AG08396 (cell line): ENCODE measurements at regions not wholly inside any gene's neighbourhood (a gene's known extent, or its start where the extent isn't known, plus 50 kb on each side); places are given as distances from the start of the nearest gene placed in this dataset.

ENCODE experiments used
- DNase-seq: peaks from one replicate; pipeline ENCODE4 v3.0.0; 2012; ENCODE audit warnings: low spot score, mixed read lengths

DNA sequence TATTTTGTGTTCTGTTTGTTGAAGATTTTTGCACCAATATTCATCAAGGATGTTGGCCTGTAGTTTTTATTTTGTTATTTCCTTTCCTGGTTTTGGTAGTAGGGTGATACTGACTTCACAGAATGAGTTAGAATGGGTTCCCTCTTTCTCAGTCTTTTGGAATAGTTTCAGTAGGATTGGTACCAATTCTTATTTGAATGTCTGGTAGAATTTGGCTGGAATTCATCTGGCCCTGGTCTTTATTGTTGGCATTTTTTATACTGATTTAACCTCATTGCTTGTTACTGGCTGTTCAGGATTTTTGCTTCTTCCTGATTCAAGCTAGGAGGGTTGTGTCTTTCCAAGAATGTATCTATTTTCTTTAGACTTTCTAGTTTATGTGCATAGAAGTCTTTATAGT is 263.7 kb downstream of the SOX11 start:
- DNase-seq, result no peak

DNA sequence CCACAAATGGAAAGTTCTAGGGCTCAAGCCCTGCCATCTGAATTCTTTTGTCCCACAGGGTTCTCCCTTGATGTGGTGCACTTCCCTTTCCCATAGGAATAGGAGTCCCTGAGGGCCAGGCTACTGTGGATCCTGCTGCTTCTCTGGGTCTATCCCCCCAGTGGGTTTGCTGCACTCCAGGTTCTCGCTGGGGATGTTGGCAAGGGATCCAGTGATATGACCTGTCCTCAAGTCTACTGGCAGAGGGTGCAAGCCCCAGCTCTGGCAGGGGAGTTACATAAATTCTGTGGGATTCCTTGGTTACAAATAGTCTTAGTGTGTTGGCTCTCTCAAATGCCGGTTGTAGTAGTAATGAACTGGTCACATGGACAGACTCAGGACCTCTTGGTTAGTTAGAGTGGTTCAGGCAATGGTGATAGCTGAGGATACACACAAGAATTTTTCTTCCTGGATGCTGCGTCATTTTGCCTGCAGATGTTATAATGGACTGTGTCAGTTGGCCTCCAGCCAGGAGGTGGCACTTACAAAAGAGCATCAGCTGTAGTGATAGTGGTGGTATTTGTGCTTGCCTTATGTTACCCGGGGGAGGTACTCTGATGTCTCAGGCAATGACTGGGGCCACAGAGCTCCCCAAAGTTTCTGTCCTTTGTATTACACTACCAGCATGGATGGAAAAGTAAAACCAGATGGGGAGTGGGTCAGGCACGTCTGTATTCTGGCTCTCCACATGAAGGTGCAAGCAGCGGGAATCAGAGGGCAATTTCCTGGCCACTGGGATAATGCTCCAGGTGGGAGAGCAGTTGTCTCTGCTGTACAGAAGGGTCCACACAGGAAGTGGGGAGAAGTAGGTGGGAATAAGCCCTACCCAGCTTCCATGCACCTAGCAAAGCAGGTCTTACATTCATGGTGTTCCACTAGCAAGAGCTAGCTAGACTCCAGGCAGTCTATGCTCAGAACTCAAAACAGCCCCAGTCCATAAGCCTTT is 267.9 kb downstream of the SOX11 start:
- no peak for DNase-seq

GRCh38 chr2:5967506-5967905 is 275.3 kb downstream of the SOX11 start:
- DNase-seq, result no peak

DNA sequence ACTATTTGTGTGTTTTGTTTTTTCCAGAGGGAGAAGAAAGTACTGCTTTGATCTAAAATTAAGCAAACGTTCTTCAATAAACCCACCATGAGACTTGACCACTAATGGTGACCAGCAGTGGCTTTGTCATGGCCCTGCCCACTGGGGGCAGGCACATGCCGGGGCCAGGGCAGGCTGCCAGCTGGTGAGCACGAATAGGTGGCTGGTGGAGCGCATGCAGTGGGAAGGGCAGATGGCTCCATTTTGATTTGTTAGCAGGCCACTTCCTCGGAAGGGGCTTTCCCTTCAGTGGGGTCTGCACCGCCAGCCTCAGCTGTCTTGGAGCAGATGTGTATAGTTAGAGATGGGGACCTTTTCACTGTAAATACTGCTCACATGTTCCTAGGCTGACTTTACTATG is 277.1 kb downstream of the SOX11 start:
- DNase-seq, result no peak

- DNase-seq, result no peak
Observed at GRCh38 chr2:5970347-5970746, 278.2 kb downstream of the SOX11 start.

- no peak for DNase-seq
Observed at GRCh38 chr2:5974477-5974876, 282.3 kb downstream of the SOX11 start.

DNA sequence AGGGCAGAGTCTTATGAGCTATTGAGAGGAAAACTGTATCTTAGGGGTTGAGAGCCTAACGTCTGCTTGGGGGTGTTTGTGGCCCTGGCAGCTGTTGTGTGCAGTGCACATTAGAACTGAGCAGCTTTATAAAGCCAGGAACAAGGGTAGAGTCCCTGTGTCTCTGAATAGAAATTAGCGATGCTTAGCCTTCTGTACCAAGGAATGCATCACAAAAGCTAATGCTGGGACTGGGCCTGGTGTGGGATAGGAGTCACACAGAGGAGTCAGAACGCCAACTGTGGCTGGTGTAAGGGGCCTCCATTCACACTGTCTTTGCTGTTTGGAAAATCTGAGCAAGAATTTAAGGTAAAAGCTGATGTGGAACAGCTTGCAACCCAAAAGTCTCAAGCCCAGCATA is 283.2 kb downstream of the SOX11 start:
- DNase-seq, result no peak

DNA sequence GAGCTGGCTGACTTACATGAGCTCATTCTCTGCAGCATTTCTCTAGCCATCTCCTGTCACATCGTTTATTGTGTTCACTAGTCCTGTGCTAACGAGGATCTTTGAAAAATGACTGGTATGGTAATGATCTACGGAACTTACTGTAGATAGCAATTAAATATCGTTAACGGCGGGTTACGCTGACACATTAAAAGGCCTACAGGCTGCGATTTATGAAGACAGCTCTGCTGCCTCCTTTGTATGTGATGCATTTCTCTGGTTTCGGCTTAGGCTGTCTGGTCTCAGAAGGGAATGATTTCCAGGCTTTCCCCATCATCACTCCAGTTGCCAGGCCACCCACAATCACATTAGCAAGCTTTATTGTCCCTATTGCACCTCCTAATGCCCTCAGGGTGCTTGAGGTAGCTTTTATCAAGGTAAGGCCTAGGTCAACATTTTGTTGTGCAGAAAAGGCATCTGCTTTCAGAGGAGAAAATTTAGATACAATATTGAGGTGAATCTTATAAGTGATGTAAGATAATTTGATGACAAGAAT is 284.4 kb downstream of the SOX11 start:
- no peak for DNase-seq

GRCh38 chr2:5977477-5977876 is 285.3 kb downstream of the SOX11 start:
- no peak for DNase-seq

GRCh38 chr2:5978131-5978751 is 286.1 kb downstream of the SOX11 start:
- no peak for DNase-seq

GRCh38 chr2:5980450-5981190 is 288.4 kb downstream of the SOX11 start:
- no peak for DNase-seq

- DNase-seq, result no peak
Observed at GRCh38 chr2:5982193-5982902, 290.2 kb downstream of the SOX11 start.

DNA sequence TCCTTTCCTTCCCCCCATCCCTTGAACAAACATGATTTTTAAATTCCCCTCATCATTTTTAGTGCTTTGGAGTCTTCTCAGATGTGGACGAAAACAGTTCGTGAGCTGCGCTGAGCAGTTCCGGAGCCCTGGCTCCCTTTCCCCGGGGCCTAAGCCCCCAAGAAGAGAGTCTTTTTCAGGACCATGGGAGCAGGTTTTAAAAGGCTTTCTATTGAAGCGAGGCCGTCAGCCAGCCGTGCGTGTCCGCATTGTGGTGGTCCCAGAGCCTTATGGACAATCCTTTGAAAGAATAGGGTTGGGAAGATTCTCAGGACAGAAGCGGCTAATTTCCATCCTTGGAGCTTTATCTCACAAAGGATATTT is 290.7 kb downstream of the SOX11 start:
- no peak for DNase-seq

- no peak for DNase-seq
Observed at GRCh38 chr2:5983511-5984272, 291.5 kb downstream of the SOX11 start.

- DNase-seq, result no peak
Observed at GRCh38 chr2:5984273-5984655, 292.1 kb downstream of the SOX11 start.

- DNase-seq, result no peak
Observed at GRCh38 chr2:5984946-5985345, 292.8 kb downstream of the SOX11 start.

DNA sequence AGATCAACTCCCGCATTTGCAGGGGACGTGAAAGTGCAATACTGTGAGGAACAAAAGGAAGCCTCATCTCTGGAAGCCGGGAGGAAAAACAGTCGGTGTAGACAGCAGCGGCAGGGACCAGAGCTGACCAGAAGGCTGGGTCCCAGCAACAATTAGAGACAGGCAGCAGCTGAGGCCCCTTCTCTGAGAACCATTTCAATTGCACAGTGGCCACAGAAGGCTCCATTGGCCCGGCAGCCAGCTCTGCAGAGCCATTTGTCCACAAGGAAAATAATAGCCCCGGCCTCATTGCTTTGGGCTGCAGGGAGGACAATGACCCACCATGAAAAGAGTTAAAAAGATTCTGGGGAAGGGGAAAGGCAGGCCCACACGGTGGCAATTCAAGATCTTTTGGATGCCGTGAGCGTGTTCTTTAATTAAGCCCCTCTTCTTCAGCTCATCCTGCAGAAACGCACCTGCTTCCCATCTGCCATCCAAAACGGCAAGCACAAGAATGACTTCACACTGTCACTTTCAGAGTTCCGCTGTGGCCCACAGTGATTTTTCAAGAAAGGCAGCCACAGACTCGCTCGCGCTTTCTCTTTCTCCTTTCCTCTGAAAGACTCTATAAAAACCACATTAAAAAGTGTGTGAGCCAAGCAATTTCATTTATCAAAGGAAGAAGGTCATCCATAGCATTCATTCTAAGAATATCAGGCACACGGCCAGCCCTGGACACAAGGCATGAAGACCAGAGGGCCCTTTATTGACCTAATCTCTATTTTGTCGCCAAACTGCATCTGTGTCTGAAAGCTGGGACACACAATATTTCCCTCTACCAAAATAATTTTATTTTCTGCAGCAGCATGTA is 293.6 kb downstream of the SOX11 start:
- DNase-seq, result no peak

- DNase-seq, result no peak
Observed at GRCh38 chr2:5986801-5987787, 294.9 kb downstream of the SOX11 start.

DNA sequence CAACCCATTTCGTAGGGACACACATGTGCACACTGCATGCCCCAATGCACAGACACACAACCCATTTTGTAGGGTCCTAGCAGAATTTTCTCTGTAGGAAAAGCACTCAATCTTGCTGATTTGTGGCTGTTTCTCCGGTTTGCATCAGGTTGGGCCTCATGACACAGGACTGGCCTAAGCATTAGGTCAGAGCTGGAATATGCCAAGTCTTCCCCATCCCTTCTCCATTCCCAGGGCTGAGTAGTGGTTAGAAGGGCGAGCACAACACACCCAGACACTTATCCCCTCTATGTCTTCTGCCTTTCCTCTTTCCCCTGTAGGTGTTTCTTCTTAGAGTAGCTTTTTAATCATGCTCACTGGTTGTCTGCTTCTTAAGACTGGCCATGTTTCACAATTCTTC is 295.9 kb downstream of the SOX11 start:
- DNase-seq, result no peak
